Osteocyte (in vitro differentiated cells): ENCODE measurements at regions not wholly inside any gene's neighbourhood (a gene's known extent, or its start where the extent isn't known, plus 50 kb on each side); places are given as distances from the start of the nearest gene placed in this dataset.

Experiments
- DNase-seq: peaks from one replicate; pipeline ENCODE4 v3.0.0; 2021; ENCODE audit warnings: mixed read lengths; ENCODE audit not compliant: unreplicated experiment; ENCODE audit errors: extremely low spot score
- H3K27ac Mint-ChIP-seq: one replicate; pipeline ENCODE4 v1.8.0; 2021; ENCODE audit warnings: mild to moderate bottlenecking, mixed read lengths; ENCODE audit not compliant: unreplicated experiment
- H3K27me3 Mint-ChIP-seq: one replicate; pipeline ENCODE4 v1.8.0; 2021; ENCODE audit warnings: mixed read lengths; ENCODE audit not compliant: unreplicated experiment
- H3K36me3 Mint-ChIP-seq: one replicate; pipeline ENCODE4 v1.8.0; 2021; ENCODE audit warnings: mixed read lengths; ENCODE audit not compliant: unreplicated experiment
- H3K4me1 Mint-ChIP-seq: one replicate; pipeline ENCODE4 v1.8.0; 2021; ENCODE audit warnings: mixed read lengths; ENCODE audit not compliant: unreplicated experiment
- H3K4me3 Mint-ChIP-seq: one replicate; pipeline ENCODE4 v1.8.0; 2021; ENCODE audit warnings: mild to moderate bottlenecking, moderate library complexity, mixed read lengths; ENCODE audit not compliant: unreplicated experiment
- H3K9me3 Mint-ChIP-seq: one replicate; pipeline ENCODE4 v1.8.0; 2021; ENCODE audit warnings: mixed read lengths; ENCODE audit not compliant: unreplicated experiment
- TF ChIP-seq, protein P1 (sequence below): fragments of 200-600 bp; sonication (generic); IDR thresholded peaks from 2 replicates; pipeline ENCODE4 v1.5.0; 2021; ENCODE audit warnings: antibody characterized with exemption, mild to moderate bottlenecking, moderate library complexity

DNA sequence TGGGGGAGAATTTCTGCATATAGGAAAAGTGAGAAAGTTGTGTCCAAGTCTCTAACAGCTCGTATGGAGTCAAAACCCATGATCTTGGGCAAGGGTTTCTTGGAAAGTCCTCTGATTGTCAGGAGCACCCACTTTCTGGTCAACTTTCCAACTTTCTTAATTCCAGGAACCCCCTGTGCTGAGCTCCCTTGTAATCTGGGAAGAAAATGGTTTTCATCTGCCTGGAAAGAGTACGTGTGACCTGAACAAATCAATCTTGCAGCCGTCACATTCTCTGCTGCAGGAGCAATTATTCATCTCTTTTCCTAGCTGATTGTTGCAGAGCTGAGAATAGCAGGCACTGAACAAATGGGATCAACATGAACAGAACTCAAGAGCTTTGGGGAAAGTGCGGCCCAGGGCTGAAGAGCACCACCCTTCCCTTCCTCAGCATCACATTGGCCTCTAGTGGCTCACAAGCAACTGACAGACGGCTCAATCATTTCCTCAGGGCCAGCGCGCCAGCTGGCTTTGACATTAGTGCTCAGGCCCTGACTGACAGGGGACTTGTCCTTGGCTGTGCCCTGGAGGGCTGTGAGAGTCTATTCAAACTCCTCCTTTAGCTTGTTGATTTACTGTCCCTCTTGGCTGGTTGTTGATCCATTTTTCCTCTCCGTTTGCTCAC lies 295.2 kb downstream of the HLX start:
- TF ChIP-seq, protein P1, sequence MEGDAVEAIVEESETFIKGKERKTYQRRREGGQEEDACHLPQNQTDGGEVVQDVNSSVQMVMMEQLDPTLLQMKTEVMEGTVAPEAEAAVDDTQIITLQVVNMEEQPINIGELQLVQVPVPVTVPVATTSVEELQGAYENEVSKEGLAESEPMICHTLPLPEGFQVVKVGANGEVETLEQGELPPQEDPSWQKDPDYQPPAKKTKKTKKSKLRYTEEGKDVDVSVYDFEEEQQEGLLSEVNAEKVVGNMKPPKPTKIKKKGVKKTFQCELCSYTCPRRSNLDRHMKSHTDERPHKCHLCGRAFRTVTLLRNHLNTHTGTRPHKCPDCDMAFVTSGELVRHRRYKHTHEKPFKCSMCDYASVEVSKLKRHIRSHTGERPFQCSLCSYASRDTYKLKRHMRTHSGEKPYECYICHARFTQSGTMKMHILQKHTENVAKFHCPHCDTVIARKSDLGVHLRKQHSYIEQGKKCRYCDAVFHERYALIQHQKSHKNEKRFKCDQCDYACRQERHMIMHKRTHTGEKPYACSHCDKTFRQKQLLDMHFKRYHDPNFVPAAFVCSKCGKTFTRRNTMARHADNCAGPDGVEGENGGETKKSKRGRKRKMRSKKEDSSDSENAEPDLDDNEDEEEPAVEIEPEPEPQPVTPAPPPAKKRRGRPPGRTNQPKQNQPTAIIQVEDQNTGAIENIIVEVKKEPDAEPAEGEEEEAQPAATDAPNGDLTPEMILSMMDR, result no peak
- no peak for DNase-seq
- H3K27me3 Mint-ChIP-seq, result peaks cover 26% of the 10 kb centered on the region
- H3K4me3 Mint-ChIP-seq, result no peak overlapping the region
- H3K36me3 Mint-ChIP-seq, result no peaks in the 10 kb centered on the region
- H3K9me3 Mint-ChIP-seq, result peaks cover 8% of the 10 kb centered on the region
- no peaks in the 10 kb centered on the region for H3K4me1 Mint-ChIP-seq
- no peak overlapping the region for H3K27ac Mint-ChIP-seq

DNA sequence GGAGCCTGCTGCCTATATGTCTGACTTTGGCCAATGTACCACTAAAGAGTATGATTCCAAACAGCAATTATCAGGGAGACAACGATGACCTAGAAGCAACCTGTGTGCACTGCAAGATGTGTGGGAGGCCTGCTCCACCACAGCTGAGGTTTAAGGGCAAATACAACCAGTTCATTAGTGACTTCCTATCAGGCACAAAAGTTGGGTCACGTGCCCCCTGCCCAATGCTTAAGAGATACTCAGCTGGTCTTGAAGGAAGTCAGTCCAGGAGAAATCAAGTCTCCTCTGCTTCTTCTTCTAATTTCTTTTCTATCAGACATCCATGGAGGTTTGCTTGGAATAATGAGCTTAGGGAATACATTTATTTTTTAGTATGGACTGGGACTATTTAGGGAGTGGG lies 296.0 kb downstream of the HLX start:
- no peak for DNase-seq
- H3K4me1 Mint-ChIP-seq, result no peaks in the 10 kb centered on the region
- H3K27me3 Mint-ChIP-seq, result peaks cover 26% of the 10 kb centered on the region
- no peak overlapping the region for H3K4me3 Mint-ChIP-seq
- H3K27ac Mint-ChIP-seq, result no peak overlapping the region
- H3K36me3 Mint-ChIP-seq, result no peaks in the 10 kb centered on the region
- TF ChIP-seq, protein P1, result no peak
- H3K9me3 Mint-ChIP-seq, result peaks cover 8% of the 10 kb centered on the region

DNA sequence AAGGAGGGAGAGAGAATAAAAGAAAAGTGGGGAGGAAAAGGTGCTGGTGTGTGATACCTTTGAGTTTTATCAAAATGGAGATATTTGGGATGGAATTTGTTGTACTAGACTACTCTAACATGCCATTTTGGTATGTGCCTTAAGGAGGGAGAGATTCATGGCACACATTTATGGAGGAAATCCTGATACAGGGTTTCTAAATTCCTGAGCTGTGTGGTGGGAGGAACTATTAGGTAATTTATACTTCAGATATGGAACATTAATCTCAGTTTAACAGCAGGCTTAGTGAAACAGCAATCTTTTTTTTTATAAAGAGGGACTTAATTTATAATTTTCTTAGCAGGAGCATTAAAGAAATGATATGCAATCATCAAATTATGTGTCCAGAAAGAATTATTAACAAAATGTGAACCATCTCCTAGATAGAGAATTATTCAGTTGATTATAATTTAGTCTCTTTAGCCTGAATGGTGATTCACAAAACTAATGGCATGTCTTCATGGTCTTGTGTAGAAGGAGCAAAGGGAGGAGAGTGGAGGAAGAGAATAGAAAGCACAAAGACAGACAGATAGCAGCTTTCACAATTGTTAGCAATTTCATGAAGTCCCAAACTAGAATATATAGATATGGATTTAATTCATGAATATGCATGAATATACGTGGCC lies 301.6 kb downstream of the HLX start:
- TF ChIP-seq, protein P1, result no peak
- DNase-seq, result no peak
- H3K9me3 Mint-ChIP-seq, result no peaks in the 10 kb centered on the region
- no peaks in the 10 kb centered on the region for H3K36me3 Mint-ChIP-seq
- no peak overlapping the region for H3K4me3 Mint-ChIP-seq
- no peaks in the 10 kb centered on the region for H3K4me1 Mint-ChIP-seq
- H3K27ac Mint-ChIP-seq, result no peak overlapping the region
- H3K27me3 Mint-ChIP-seq, result peaks cover 30% of the 10 kb centered on the region

DNA sequence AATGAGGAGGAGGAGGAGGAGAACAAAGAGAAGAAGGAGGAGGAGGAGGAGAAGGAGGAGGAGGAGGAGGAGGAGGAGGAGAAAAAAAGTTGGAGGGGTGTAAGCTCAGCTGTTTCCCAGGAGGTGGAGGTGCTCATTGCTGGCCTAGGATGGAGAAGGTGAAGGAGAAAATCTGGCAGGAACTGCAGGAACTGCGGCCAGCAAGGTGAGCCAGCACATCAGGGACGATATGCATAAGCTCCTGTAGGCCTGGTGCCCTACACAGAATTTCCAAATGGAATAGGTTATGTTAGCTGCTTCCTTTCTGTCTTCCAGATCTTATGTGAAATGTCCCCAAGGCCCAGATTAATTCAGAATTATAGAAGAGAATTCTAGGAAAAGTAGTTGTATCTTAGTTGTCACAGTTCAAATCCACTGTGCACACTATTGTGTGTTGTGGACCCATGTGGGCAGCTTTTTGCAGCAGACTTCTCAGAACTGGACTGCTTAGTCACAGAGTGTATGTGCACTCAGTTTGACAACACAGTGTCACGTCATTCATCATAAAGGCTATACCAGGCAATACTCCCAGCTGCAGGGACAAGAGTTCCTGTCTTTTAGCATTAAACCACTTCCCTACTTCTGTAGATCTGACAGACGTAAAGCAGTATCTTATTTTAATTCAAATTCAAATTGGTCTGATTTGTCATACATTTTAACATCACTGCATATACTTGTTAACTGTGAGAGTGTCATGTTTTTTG lies 303.7 kb downstream of the HLX start:
- peaks cover 28% of the 10 kb centered on the region for H3K27me3 Mint-ChIP-seq
- H3K36me3 Mint-ChIP-seq, result no peaks in the 10 kb centered on the region
- no peak for DNase-seq
- no peak overlapping the region for H3K4me3 Mint-ChIP-seq
- H3K9me3 Mint-ChIP-seq, result no peaks in the 10 kb centered on the region
- H3K4me1 Mint-ChIP-seq, result no peaks in the 10 kb centered on the region
- H3K27ac Mint-ChIP-seq, result no peak overlapping the region
- TF ChIP-seq, protein P1, result no peak

DNA sequence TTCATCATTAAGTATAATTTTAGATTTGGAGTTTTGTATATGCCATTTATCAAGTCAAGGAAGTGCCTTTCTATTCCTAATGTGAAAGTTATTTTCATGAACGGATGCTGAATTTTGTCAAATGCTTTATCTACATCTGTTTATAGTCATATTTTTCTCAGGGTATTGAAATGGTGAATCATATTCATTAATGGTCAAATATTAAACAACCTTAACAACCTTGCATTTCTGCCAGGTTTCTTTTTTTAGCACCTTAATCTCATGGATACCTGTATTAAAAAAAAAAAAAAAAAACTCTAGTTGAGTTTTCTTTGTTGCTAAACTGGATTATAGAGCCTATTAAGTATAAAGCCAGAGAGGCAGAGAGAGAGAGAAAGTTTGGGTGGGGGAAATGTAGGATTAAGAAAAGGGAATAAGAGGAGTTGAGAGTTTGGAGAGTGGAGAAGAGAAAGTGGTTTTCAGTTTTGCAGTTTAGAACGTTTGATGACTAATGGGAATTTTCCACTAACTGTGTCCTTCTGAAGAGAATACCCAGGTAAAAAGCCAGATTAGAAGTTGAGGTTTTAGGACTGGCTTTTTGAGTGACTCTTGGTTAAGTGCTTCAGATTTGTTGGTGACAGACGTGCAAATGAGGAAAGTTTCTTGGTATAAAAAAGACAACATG lies 305.0 kb downstream of the HLX start:
- H3K9me3 Mint-ChIP-seq, result no peaks in the 10 kb centered on the region
- H3K27me3 Mint-ChIP-seq, result peaks cover 28% of the 10 kb centered on the region
- no peak overlapping the region for H3K4me3 Mint-ChIP-seq
- no peaks in the 10 kb centered on the region for H3K4me1 Mint-ChIP-seq
- no peak overlapping the region for H3K27ac Mint-ChIP-seq
- TF ChIP-seq, protein P1, result no peak
- no peaks in the 10 kb centered on the region for H3K36me3 Mint-ChIP-seq
- no peak for DNase-seq
